Choroid plexus epithelial cell (primary cell): ENCODE measurements at regions not wholly inside any gene's neighbourhood (a gene's known extent, or its start where the extent isn't known, plus 50 kb on each side); places are given as distances from the start of the nearest gene placed in this dataset.
"Not testable (repeated sequence)": the region's sequence is repeated elsewhere in the genome, so short reads cannot be mapped to it uniquely, and the experiment has no call there.

Source experiments
- DNase-seq: peaks from one replicate; pipeline ENCODE4 v3.0.0-alpha.2; 2010; ENCODE audit warnings: low read depth
- H3K4me3 ChIP-seq: 2 replicates; pipeline ENCODE4 v1.5.1; 2011; ENCODE audit warnings: low read depth, mild to moderate bottlenecking, control low read depth, low read length, moderate library complexity
- TF ChIP-seq, protein P1 (sequence below): conservative IDR thresholded peaks from 2 replicates; pipeline ENCODE4 v1.5.1; 2011; ENCODE audit warnings: low read depth, mild to moderate bottlenecking, control low read depth, inconsistent platforms, low read length, moderate library complexity

DNA sequence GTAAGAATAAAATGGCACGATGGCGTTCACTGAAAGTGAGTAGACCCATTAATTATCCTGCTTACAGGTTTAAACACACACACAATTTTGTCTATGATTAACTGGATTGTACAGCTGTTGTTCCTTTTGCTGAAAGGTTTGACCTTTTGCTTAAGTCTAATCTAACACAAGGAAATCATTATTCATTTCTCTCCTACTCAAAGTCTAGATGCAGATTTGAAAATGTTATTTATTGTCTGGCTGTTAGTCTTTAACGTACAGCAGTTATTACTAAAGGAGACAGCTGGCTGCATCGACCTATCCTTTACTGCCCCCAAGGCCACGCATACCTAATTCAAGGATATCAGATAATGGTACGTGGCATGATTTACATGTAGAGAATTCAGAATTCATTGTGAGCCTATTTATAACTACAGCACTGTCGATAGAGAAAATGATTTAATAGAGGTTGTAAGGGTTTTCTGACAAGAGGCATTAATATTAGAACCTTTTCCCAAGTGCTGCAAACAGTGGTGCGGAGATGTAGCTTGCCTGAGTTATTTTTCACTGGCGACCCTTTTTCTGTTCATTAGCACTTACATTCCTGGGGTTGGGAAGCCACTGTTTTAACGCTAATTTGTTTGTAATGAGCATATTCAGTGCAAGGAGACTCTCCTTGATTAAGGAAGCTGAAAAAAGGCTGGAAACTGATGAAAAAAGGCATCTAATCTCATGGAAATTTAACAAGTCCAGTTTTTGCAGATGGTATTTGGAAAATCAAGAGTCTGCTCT lies 368.4 kb upstream of the GRAMD2B start:
- TF ChIP-seq, protein P1, sequence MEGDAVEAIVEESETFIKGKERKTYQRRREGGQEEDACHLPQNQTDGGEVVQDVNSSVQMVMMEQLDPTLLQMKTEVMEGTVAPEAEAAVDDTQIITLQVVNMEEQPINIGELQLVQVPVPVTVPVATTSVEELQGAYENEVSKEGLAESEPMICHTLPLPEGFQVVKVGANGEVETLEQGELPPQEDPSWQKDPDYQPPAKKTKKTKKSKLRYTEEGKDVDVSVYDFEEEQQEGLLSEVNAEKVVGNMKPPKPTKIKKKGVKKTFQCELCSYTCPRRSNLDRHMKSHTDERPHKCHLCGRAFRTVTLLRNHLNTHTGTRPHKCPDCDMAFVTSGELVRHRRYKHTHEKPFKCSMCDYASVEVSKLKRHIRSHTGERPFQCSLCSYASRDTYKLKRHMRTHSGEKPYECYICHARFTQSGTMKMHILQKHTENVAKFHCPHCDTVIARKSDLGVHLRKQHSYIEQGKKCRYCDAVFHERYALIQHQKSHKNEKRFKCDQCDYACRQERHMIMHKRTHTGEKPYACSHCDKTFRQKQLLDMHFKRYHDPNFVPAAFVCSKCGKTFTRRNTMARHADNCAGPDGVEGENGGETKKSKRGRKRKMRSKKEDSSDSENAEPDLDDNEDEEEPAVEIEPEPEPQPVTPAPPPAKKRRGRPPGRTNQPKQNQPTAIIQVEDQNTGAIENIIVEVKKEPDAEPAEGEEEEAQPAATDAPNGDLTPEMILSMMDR: no peak
- DNase-seq: no peak
- no peak overlapping the region for H3K4me3 ChIP-seq

- no peak for DNase-seq
- no peak overlapping the region for H3K4me3 ChIP-seq
- TF ChIP-seq, protein P1: no peak
These were observed 367.9 kb upstream of the GRAMD2B start for GRCh38 chr5:126055348-126055729.

GRCh38 chr5:126056352-126056751 lies 366.9 kb upstream of the GRAMD2B start:
- no peak for DNase-seq
- TF ChIP-seq, protein P1: no peak
- no peak overlapping the region for H3K4me3 ChIP-seq

DNA sequence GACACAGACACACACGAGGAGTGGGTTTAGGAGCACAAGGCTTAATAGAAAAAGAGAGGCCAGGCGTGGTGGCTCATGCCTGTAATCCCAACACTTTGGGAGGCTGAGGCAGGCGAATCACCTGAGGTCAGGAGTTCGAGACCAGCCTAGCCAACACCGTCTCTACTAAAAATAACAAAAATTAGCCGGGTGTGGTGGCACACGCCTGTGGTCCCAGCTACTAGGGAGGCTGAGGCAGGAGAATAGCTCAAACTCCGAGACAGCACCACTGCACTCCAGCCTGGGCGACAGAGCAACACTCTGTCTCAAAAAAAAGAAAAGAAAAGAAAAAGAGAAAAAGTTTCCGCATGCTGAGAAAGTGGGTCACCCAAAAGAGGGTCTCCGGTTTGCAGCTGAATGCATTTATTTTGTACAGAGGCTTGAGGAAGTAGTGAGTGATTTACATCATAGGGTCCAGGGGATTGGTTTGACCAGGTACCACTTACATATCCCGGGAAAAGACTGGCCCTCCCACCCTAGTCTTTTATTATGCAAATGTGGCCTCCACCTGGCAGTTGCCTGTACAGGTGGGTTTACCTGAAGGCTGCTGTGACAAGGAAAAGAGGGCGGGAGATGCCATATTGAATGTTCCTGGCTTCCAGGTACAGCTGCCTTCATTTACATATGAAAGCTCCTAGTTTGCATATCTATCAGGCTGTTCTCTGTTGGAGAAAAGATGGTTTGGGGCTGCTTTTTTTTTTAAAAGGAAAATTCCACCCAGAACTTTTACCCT lies 366.2 kb upstream of the GRAMD2B start:
- no peak overlapping the region for H3K4me3 ChIP-seq
- TF ChIP-seq, protein P1: no peak
- no peak for DNase-seq

DNA sequence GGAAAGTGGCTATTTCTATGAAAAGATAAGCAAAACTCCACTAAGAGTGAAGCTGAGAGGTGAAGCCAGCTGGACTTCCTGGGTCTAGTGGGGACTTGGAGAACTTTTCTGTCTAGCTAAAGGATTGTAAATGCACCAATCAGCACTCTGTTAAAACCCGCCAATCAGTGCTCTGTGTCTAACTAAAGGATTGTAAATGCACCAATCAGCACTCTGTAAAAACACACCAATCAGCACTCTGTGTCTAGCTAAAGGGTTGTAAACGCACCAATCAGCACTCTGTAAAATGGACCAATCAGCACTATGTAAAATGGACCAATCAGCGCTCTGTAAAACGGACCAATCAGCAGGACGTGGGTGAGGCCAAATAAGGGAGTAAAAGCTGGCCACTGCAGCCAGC lies 364.8 kb upstream of the GRAMD2B start:
- DNase-seq, H3K4me3 ChIP-seq: not testable (repeated sequence)

DNA sequence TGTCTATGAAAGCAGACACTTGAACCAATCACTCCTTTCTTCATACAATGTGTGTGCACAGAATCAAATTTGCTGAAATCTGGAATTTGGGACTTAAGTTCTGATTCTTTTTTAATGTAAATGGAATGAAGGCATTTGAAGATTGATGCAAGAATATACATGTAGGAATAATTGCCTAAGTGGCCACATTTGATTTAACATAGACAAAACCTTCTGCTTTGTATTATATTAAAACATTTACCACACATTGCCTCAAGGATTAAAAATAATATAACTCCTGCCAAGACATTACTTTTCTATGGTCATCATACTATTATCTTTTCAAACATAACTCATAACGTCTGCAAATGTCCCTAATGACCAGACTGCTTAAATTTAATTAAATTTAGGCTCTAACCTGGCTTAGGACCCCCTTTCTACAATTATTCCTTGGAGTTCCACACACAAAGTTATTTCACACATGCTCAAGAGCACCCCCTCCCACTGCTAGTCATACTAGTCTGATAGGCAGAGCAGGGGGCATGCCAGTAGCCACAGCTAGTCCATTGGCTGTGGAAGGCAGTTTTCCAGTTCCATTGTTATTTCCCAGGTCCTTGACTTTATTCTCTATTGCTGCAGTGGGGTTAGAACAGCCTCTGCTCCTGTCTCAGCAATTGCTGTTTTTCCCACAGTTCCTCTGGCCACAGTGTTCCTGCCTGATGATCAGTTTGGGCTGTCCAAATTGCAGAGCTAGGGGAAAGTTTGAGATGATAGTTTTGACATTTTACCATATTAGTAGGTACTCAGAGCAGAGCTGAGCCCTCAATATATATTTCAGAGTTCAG lies 360.6 kb upstream of the GRAMD2B start:
- TF ChIP-seq, protein P1: no peak
- no peak overlapping the region for H3K4me3 ChIP-seq
- no peak for DNase-seq

GRCh38 chr5:126065061-126065460 lies 358.1 kb upstream of the GRAMD2B start:
- no peak for DNase-seq
- no peak overlapping the region for H3K4me3 ChIP-seq
- TF ChIP-seq, protein P1: no peak
